Panc1 (cell line): ENCODE measurements at regions not wholly inside any gene's neighbourhood (a gene's known extent, or its start where the extent isn't known, plus 50 kb on each side); places are given as distances from the start of the nearest gene placed in this dataset.

Experiments
- ATAC-seq: fragments of 200-7000 bp; cut with Tn5 transposase; 2 replicates; pipeline ENCODE4 v1.9.1; 2020; ENCODE audit warnings: mild to moderate bottlenecking, moderate library complexity
- BruUV-seq: library from RNA; stranded (reverse); fragments of 400-500 nt; replicated peaks from 2 replicates; lab custom pipeline; 2021; lab: Mats Ljungman, UMichigan
- CTCF ChIA-PET: fragments of 300-600 bp; sonication (Branson Sonifier 250); formaldehyde crosslinking; loops from one replicate; lab custom pipeline; 2022; ENCODE audit warnings: antibody characterized with exemption; lab: Charles Lee
- POLR2A ChIA-PET: fragments of 300-600 bp; sonication (Branson Sonifier 250); formaldehyde crosslinking; loops from one replicate; lab custom pipeline; 2022; ENCODE audit warnings: antibody characterized with exemption; lab: Charles Lee
- DNase-seq: peaks from one replicate; pipeline ENCODE4 v3.0.0-alpha.2; 2010; ENCODE audit warnings: low read depth, low spot score
- H3K27ac ChIP-seq: 2 replicates; pipeline ENCODE4 v1.5.1; 2011; ENCODE audit warnings: mild to moderate bottlenecking, low read length, inconsistent platforms
- H3K27me3 ChIP-seq: fragments of 200-500 bp; sonication (Bioruptor generic); 2 replicates; pipeline ENCODE4 v1.6.0; 2014; ENCODE audit warnings: low read length, inconsistent platforms; ENCODE audit not compliant: control insufficient read depth, insufficient read depth
- H3K36me3 ChIP-seq: fragments of 200-500 bp; sonication (Bioruptor generic); 2 replicates; pipeline ENCODE4 v1.5.1; 2014; ENCODE audit warnings: inconsistent platforms, mild to moderate bottlenecking, low read length, moderate library complexity; ENCODE audit not compliant: control insufficient read depth, insufficient read depth
- H3K4me1 ChIP-seq: 2 replicates; pipeline ENCODE4 v1.5.1; 2011; ENCODE audit warnings: inconsistent platforms, mild to moderate bottlenecking, low read length, moderate library complexity; ENCODE audit not compliant: control insufficient read depth, insufficient read depth
- H3K4me3 ChIP-seq, 2 experiments: 2 replicates each; pipeline ENCODE4 v1.5.1; 2011 to 2012; ENCODE audit warnings: low read depth in 2 of 2, low read length in 2 of 2, mild to moderate bottlenecking in 2 of 2, inconsistent platforms in 1 of 2, moderate library complexity in 1 of 2
- H3K9me3 ChIP-seq: fragments of 200-500 bp; sonication (Bioruptor generic); 2 replicates; pipeline ENCODE4 v1.5.1; 2014; ENCODE audit warnings: low read depth, mild to moderate bottlenecking, inconsistent platforms, low read length, moderate library complexity; ENCODE audit not compliant: control insufficient read depth, insufficient read depth
- CTCF ChIP-seq: fragments of 450-650 bp; IDR thresholded peaks from 2 replicates; pipeline ENCODE4 v1.5.1; 2017; ENCODE audit warnings: mild to moderate bottlenecking
- POLR2AphosphoS5 ChIP-seq: IDR thresholded peaks from 2 replicates; pipeline ENCODE4 v1.6.1; 2012; ENCODE audit warnings: mild to moderate bottlenecking, low read depth, low read length, moderate library complexity
- REST ChIP-seq, 2 experiments: IDR thresholded peaks; 2 replicates each; pipeline ENCODE4 v1.6.1; 2011 to 2012; ENCODE audit warnings: low read depth in 2 of 2, control low read depth in 1 of 2, low read length in 1 of 2, mild to moderate bottlenecking in 1 of 2, moderate library complexity in 1 of 2; ENCODE audit not compliant: insufficient read depth in 1 of 2
- SIN3A ChIP-seq: IDR thresholded peaks from 2 replicates; pipeline ENCODE4 v1.6.1; 2012; ENCODE audit warnings: low read depth, mild to moderate bottlenecking, low read length, moderate library complexity, borderline replicate concordance; ENCODE audit not compliant: insufficient read depth
- TCF7L2 ChIP-seq: IDR thresholded peaks from 2 replicates; pipeline ENCODE4 v1.6.1; 2011; ENCODE audit warnings: mild to moderate bottlenecking, low read depth, low read length, inconsistent platforms
- in situ Hi-C: cut with HindIII; loops from 2 replicates; pipeline ENCODE4 v1.10.0; 2016; ENCODE audit warnings: low sequenced_read_pairs, low pct_unique_long_range_greater_than_20kb
- intact Hi-C: fragments of 100-400 bp; cut with micrococcal nuclease; formaldehyde crosslinking; loops from one replicate; pipeline ENCODE4 v1.10.0; 2022; ENCODE audit not compliant: unreplicated experiment

- CTCF ChIA-PET, result no interaction called here
- DNase-seq, result no peak
- no peak for TF ChIP-seq POLR2AphosphoS5
- no peak for TF ChIP-seq CTCF
- TF ChIP-seq REST (IDR thresholded peaks at IDR 0.05; ENCODE audit: insufficient read depth in 1 of 2, low read depth in 2 of 2, low read length in 1 of 2), result no peak
- TF ChIP-seq TCF7L2, result no peak
- no peak for TF ChIP-seq SIN3A
- intact Hi-C loops (no loop called here), in situ Hi-C loops (no loop called here)
- no peak overlapping the region for H3K4me3 ChIP-seq
- no peaks in the 10 kb centered on the region for H3K27me3 ChIP-seq
- ATAC-seq, result no peak
- H3K36me3 ChIP-seq, result no peaks in the 10 kb centered on the region
- POLR2A ChIA-PET, result no interaction called here
- no peaks in the 10 kb centered on the region for H3K4me1 ChIP-seq
- H3K9me3 ChIP-seq, result no peaks in the 10 kb centered on the region
- H3K27ac ChIP-seq, result no peak overlapping the region
- no TSS peak for BruUV-seq
These were observed 90.4 kb upstream of the IGFBP3 start for GRCh38 chr7:46011501-46011900.

- Histone ChIP-seq H3K4me1 (no peaks in the 10 kb centered on the region), H3K4me3 (no peak overlapping the region), H3K27me3 (no peaks in the 10 kb centered on the region), H3K36me3 (no peaks in the 10 kb centered on the region), H3K9me3 (no peaks in the 10 kb centered on the region), H3K27ac (no peak overlapping the region)
- TF ChIP-seq CTCF (no peak), SIN3A (no peak), TCF7L2 (no peak)
- BruUV-seq, result no TSS peak
- DNase-seq (no peak), ATAC-seq (no peak)
- in situ Hi-C loops, result no loop called here
- CTCF ChIA-PET, result no interaction called here
- intact Hi-C loops, result no loop called here
- POLR2A ChIA-PET, result no interaction called here
These were observed 90.0 kb upstream of the IGFBP3 start for GRCh38 chr7:46011059-46011458.
